Right cardiac atrium (tissue), 5 donors: ENCODE measurements at regions not wholly inside any gene's neighbourhood (a gene's known extent, or its start where the extent isn't known, plus 50 kb on each side); places are given as distances from the start of the nearest gene placed in this dataset.

Experiments used
- ATAC-seq, 2 donors: fragments of 200-7000 bp; cut with Tn5 transposase; one replicate each; pipeline versions ENCODE4 v1.8.0 to v1.9.1; 2020; ENCODE audit warnings: moderate library complexity in 2 of 2, mild to moderate bottlenecking in 1 of 2
- DNase-seq, 3 donors: peaks; one replicate each; pipeline ENCODE4 v3.0.0-alpha.2; 2020
- H3K27ac ChIP-seq: one replicate; pipeline ENCODE4 v1.5.1; 2013; ENCODE audit warnings: mild to moderate bottlenecking, low read length, control low read depth, moderate library complexity
- H3K27me3 ChIP-seq: one replicate; pipeline ENCODE4 v1.6.1; 2013; ENCODE audit not compliant: control insufficient read depth, insufficient read depth
- H3K4me1 ChIP-seq: one replicate; pipeline ENCODE4 v1.6.1; 2013; ENCODE audit warnings: low read length; ENCODE audit not compliant: control insufficient read depth, insufficient read depth
- H3K4me3 ChIP-seq: one replicate; pipeline ENCODE4 v1.5.1; 2013; ENCODE audit warnings: low read length, control low read depth
- H3K9me3 ChIP-seq: one replicate; pipeline ENCODE4 v1.6.1; 2013; ENCODE audit warnings: low read length; ENCODE audit not compliant: control insufficient read depth
- WGBS: extraction: QIAGEN DNeasy Blood & Tissue Kit; methylation state at CpG from one replicate; pipeline ENCODE4 v1.1.7; 2013; 5-methylcytosine and 5-hydroxymethylcytosine counted together
- intact Hi-C, 4 donors: fragments of 100-400 bp; cut with DNase I; formaldehyde crosslinking; loops; one replicate each; pipeline versions ENCODE4 v1.11.0 to v1.14.0; 2022 to 2023
- donor health status: healthy with polysubstance abuse.
- donor health status: DM: no; HTN: yes; CAD: no.
- donor health status: DM: no; HTN: no; CAD: no.
- donor health status: DM: no; HTN: yes; CAD: no; lungs with severe emphysema.
- donor health status: DM: yes; HTN: yes; CAD: no.

DNA sequence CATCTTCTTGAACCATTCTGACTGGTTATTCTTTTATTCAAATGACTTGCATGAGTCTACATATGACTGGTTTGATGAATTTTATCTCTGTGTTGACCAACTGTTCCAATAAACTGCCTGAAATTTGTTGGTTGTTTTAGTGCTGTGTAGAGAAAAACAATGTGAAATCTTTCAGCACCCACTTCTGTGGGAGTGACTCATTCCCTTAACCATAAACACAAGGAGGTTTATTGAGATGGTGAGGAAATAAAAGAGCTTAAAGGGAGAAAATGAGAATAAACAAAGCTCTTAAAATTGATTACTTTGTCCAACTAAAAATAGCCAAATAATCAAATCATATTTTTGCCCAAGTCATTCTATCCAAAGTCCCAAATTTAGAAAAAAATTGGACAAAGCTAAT is 341.1 kb downstream of the TGFB2 start:
- intact Hi-C loops: no loop called here
- DNase-seq (no peak), ATAC-seq (no peak)
- no peaks in the 10 kb centered on the region for H3K4me1 ChIP-seq
- no peak overlapping the region for H3K27ac ChIP-seq
- H3K4me3 ChIP-seq: no peak overlapping the region
- H3K9me3 ChIP-seq: no peaks in the 10 kb centered on the region
- no peaks in the 10 kb centered on the region for H3K27me3 ChIP-seq

DNA sequence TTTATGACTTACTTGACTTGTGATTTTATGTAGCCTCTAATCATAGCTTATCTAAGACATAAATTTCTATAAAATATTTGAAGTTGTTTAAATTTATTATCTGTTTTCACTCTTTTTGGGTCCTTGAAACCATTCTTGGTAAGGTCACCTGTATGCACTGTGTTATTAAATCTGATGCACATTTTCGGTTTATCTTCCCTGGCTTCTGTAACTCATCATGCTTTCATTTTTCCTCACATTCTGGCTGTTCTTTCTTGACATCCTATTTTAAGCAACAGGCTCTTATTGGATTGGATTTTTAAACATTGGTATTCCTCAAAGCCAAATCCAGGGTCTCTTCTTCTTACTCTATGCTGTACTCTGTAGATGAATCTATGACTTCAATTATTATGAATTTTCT is 341.6 kb downstream of the TGFB2 start:
- no peak for DNase-seq
- H3K4me3 ChIP-seq: no peak overlapping the region
- H3K27me3 ChIP-seq: no peaks in the 10 kb centered on the region
- no peak for ATAC-seq
- no peaks in the 10 kb centered on the region for H3K9me3 ChIP-seq
- no peaks in the 10 kb centered on the region for H3K4me1 ChIP-seq
- 86% methylated on average over 1 of the region's 1 CpG for WGBS
- no peak overlapping the region for H3K27ac ChIP-seq
- intact Hi-C loops: no loop called here

DNA sequence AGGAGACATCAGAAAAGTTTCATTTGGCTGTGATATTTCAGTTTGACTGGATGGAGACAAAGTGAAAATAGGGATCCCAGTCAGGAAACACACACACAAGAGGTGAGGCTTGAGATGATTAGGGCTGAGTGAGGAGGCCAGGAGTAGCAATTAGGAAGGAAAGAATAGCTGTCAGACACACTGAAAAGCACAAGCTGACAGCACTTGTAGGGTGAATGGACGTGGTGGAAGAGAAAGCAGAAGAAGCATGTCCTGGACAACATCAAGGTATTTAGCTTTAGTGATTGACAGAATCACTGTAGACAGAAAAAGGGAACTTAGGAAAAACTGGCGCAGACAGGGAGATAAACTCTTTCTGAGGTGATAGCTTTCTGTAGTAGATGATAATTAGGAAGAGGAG is 347.7 kb downstream of the TGFB2 start:
- intact Hi-C loops: no loop called here
- Histone ChIP-seq H3K4me3 (no peak overlapping the region), H3K9me3 (no peaks in the 10 kb centered on the region), H3K4me1 (no peaks in the 10 kb centered on the region), H3K27me3 (no peaks in the 10 kb centered on the region), H3K27ac (no peak overlapping the region)
- ATAC-seq (no peak), DNase-seq (no peak)
- 75% methylated on average over 2 of the region's 2 CpGs for WGBS

DNA sequence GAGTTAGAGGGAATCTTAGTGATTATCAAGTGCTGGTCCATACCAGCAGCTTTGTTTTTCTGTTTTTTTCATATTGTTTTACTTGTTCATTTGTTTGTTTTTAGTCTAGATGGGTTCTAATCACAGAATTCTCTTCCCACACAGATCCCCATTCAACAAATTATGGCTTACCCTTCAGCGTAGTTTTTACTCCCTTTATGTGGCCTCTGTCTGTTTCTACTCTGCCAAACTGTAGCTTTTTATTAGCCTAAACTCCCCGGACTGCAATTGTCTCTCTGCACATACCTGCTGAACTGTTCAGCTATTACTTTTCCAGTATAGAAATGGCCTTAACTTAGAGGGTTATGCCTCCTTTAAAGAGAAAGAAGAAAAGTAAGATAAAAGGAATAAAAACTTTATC is 348.5 kb downstream of the TGFB2 start:
- no peak for ATAC-seq
- DNase-seq: no peak
- intact Hi-C loops: no loop called here
- 66% methylated on average over 2 of the region's 2 CpGs for WGBS
- Histone ChIP-seq H3K9me3 (no peaks in the 10 kb centered on the region), H3K27me3 (no peaks in the 10 kb centered on the region), H3K4me3 (no peak overlapping the region), H3K27ac (no peak overlapping the region), H3K4me1 (no peaks in the 10 kb centered on the region)

DNA sequence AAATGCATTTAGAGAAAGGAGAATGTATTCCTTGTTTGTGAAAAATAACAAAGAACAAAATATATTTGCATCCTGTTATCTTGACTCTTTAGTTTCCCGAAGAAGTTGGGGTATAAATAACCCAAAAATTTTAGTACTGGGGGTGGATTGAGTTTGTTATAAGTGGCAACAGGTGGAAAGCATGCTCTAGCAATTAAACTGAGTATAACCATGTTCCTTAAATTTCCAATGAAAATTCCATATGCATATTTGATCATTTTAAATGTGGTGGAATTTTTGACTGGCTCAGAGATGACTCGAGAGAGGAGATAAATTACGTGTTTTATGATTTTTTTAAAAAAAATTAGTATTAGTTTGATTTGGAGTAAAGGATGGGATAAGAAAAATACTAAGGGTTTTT is 348.9 kb downstream of the TGFB2 start:
- ATAC-seq: no peak
- Histone ChIP-seq H3K27me3 (no peaks in the 10 kb centered on the region), H3K9me3 (no peaks in the 10 kb centered on the region), H3K27ac (no peak overlapping the region), H3K4me1 (no peaks in the 10 kb centered on the region), H3K4me3 (no peak overlapping the region)
- no peak for DNase-seq
- intact Hi-C loops: no loop called here
- WGBS: 62% methylated on average over 3 of the region's 3 CpGs

DNA sequence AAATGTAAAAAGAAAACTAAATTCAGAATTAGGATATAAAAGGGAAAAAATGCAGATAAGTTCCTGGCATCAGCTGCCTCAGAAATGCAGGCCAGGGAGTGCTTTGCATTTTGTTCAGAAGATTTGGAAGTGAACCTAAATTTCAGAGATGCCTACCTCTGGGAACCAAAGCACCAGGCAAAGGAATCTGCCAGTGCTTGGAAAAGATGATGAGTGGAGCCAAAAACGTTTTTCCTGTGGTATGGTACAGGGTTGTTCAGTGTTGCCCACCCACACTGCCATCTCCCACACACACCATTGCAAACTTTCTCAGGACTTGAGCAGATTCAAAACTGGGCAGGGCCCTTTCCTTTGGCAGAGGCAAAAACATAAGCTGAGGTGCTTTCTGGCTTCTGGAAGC is 349.5 kb downstream of the TGFB2 start:
- 20% methylated on average over 1 of the region's 1 CpG for WGBS
- intact Hi-C loops: no loop called here
- no peak overlapping the region for H3K27ac ChIP-seq
- no peak overlapping the region for H3K4me3 ChIP-seq
- no peaks in the 10 kb centered on the region for H3K4me1 ChIP-seq
- DNase-seq (no peak), ATAC-seq (no peak)
- no peaks in the 10 kb centered on the region for H3K27me3 ChIP-seq
- H3K9me3 ChIP-seq: no peaks in the 10 kb centered on the region

DNA sequence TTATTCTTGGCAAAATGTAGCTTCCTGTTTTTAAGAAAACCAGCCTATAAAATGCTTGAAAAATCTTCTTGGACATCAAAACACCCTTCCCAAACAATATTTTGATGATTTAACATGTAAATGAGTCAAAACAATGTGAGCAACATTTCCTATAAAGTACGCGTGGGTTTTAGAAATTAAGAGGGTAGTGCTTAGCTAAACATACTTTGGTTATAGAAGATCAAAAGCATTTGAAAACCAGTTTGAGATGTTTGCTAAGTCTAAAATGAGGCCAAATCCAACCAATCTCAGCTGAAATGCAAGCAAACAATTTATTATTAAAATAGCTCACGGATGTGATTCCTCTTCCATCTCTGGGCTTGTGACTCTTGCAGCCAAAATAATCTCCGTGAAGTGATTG is 350.4 kb downstream of the TGFB2 start:
- DNase-seq: no peak
- H3K4me3 ChIP-seq: no peak overlapping the region
- H3K9me3 ChIP-seq: no peaks in the 10 kb centered on the region
- H3K4me1 ChIP-seq: no peaks in the 10 kb centered on the region
- no peak for ATAC-seq
- WGBS: 72% methylated on average over 4 of the region's 4 CpGs
- H3K27ac ChIP-seq: no peak overlapping the region
- intact Hi-C loops: no loop called here
- no peaks in the 10 kb centered on the region for H3K27me3 ChIP-seq

DNA sequence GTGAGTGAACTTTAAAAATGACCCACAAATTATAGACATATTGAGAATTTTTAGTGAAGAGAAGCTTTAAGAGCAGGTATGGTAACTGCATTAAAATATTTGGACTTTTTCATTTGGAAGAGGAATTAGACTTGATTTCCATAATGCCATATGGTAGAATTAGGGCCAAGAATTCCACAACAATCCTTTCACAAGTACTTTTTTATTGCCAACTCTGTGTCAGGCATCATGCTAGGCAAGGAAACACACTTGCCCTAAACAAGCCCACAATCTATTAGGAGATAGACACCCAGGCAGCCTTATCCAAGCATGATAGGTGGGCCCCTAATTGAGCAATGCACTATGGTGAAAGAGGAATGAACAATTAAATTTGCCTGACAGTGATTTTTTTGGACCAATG is 353.0 kb downstream of the TGFB2 start:
- no peak overlapping the region for H3K27ac ChIP-seq
- H3K9me3 ChIP-seq: no peaks in the 10 kb centered on the region
- no peak overlapping the region for H3K4me3 ChIP-seq
- DNase-seq (no peak), ATAC-seq (no peak)
- no peaks in the 10 kb centered on the region for H3K4me1 ChIP-seq
- H3K27me3 ChIP-seq: no peaks in the 10 kb centered on the region
- intact Hi-C loops: no loop called here

DNA sequence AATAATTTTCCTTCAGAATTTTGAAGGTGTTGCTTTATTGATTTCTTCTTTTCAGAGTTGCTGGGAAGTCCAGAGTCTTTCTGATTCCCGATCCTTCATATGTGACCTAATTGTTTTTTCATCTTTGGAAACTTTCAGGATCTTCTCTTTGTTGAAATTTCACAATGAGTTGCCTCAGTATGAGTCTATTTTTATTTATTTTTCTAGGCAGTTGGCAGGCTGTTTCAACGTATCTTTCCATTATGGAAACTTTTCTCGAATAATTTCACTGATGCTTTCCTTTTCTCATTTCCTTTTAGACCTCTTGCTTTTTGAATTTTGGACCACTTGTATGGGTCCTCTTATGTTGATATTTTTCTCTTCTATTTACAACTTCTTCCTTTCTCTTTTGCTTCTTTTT is 354.3 kb downstream of the TGFB2 start:
- Histone ChIP-seq H3K4me1 (no peaks in the 10 kb centered on the region), H3K27me3 (no peaks in the 10 kb centered on the region), H3K27ac (no peak overlapping the region), H3K9me3 (no peaks in the 10 kb centered on the region), H3K4me3 (no peak overlapping the region)
- no peak for ATAC-seq
- 45% methylated on average over 3 of the region's 3 CpGs for WGBS
- no peak for DNase-seq
- intact Hi-C loops: no loop called here

DNA sequence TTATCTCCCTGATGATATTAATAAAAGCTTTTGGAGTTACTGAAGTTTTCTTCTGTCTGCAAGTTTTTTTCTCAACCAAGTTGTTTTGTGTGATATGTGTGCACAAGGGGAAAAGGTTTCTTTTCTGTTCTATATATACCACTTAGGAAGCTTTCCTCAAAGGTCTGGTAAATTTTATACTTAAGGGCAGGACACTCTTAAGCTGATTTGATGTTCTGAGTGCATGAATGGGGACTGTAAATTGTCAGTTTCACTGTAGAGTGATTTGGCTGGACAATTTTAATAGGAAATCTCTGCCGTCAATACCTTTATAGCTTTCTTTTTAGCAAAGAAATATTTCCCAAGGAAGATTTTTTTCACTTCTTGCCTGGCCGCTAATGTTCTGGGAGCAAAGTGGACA is 354.7 kb downstream of the TGFB2 start:
- no peaks in the 10 kb centered on the region for H3K9me3 ChIP-seq
- WGBS: 87% methylated on average over 2 of the region's 2 CpGs
- ATAC-seq (no peak), DNase-seq (no peak)
- no peak overlapping the region for H3K4me3 ChIP-seq
- no peaks in the 10 kb centered on the region for H3K27me3 ChIP-seq
- H3K27ac ChIP-seq: no peak overlapping the region
- intact Hi-C loops: no loop called here
- no peaks in the 10 kb centered on the region for H3K4me1 ChIP-seq

DNA sequence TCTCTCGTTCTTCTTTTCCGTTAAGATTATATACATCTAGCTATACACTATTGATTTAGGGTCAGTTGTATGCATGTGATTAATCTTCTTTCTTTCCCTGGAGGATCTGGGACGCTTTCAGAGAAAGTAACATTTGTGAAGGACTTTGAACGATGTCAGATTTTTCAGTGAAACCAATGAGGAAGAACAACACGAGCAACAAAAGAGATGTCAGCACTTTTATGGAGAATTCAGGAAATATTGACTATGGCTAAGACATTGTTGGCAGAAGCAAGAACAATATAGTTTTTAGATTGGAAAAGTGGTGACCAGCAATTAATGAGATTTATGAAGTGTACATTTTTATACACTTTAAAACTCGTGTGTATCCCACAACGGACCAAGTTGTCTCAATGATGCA is 355.5 kb downstream of the TGFB2 start:
- no peaks in the 10 kb centered on the region for H3K27me3 ChIP-seq
- 92% methylated on average over 7 of the region's 7 CpGs for WGBS
- intact Hi-C loops: no loop called here
- H3K27ac ChIP-seq: no peak overlapping the region
- no peak for DNase-seq
- ATAC-seq: no peak
- no peak overlapping the region for H3K4me3 ChIP-seq
- H3K4me1 ChIP-seq: no peaks in the 10 kb centered on the region
- no peaks in the 10 kb centered on the region for H3K9me3 ChIP-seq

DNA sequence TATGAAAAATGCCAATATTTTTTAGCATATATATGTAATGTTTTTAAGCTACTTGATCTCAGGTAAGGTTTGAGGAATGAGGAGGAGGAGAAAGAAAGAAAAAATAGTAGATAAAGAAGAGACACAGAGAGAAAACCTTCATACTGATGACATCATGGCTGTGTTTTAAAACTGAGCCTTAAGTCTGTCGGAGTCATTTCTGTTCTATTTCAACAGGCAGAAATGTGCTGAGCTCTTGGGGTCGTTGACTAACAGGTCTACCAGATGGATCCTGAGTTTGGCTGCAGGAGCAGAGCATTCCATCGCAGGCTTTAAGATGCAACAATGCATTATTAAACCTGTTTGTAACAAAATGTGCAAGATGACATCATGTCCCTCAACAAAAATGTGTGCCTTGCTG is 356.0 kb downstream of the TGFB2 start:
- H3K27me3 ChIP-seq: no peaks in the 10 kb centered on the region

More for the DNA sequence above, 356.0 kb downstream of the TGFB2 start:
- ATAC-seq (no peak), DNase-seq (no peak)
- 71% methylated on average over 3 of the region's 3 CpGs for WGBS
- no peaks in the 10 kb centered on the region for H3K9me3 ChIP-seq
- intact Hi-C loops: no loop called here
- H3K4me1 ChIP-seq: no peaks in the 10 kb centered on the region
- H3K4me3 ChIP-seq: no peak overlapping the region
- no peak overlapping the region for H3K27ac ChIP-seq
